ENCODE measurements at regions not wholly inside any gene's neighbourhood (a gene's known extent, or its start where the extent isn't known, plus 50 kb on each side); places are given as distances from the start of the nearest gene placed in this dataset.

- TF ChIP-seq POLR2A (IDR thresholded peaks at IDR 0.05; ENCODE audit: low read depth, low read length) (no peak), TAF1 (IDR thresholded peaks at IDR 0.05; ENCODE audit: borderline replicate concordance, low read depth, low read length) (no peak)
These were observed 412.7 kb downstream of the LMO7 start for GRCh38 chr13:76048675-76049375.
